GM18499 (cell line): ENCODE measurements at regions not wholly inside any gene's neighbourhood (a gene's known extent, or its start where the extent isn't known, plus 50 kb on each side); places are given as distances from the start of the nearest gene placed in this dataset.

Experiments
- ATAC-seq: cut with Tn5 transposase; IDR thresholded peaks from one replicate; pipeline ENCODE4 v1.9.1; 2021; ENCODE audit warnings: moderate number of reproducible peaks; ENCODE audit not compliant: insufficient read depth, unreplicated experiment

DNA sequence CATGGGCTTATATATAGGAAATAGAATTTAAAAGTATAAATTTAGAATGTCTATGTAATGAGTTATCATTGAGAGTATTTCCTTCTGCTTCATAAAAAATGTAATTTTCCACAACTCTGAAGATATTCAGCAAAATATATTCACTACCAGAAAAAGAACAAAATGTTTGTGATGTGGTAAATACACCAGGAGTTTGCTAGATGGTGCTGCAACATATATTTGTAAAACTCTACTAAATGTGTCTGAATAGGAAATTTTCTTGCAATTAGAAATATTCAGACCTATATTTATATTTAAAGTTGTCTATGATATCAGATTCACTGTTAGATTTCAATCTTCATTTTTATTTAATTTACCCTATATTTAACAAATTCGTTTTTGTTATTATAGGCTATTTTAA, 201.1 kb downstream of the PPP1R3A start:
- no peak for ATAC-seq

DNA sequence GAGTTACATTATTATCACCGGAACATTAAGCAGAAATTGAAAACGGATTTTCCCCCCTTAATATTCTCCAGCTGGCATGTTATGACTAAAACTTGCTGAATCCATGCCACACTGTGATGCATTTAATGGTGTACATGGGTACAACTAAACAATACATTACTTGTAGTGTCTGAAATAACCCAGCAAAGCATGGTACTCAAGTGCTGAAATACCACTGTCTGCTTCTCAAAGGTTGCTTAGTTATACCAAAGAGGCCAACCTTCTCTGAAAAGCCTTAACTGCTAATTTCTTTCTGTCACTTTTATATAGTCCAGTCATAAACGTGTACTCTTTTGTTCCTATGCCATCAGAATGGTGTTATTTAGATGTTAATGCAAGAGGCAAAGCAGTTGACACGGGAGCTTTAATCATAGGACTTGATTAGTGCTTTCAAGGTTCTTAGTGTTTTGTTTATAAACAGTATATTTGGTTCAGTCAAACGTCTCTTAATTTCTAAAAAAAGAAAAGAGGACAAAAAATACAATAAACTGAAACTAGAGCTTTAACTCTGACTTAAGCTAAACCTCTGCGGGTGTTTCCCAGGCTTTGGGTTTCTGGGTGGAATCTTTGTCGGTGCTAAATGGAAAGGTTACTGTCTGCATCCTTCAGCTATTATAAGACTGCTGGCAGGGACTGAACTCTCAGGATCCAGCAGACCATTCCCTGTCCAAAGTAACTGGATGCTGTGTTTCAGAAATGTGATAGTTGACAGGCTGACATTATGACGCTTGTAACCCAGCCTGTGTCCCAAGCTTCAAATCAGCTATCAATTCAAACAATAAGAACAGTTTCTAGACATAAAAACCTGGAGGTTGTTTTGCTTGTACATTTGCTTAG, 202.6 kb downstream of the PPP1R3A start:
- ATAC-seq: no peak

GRCh38 chr7:113715262-113715661, 203.5 kb downstream of the PPP1R3A start:
- no peak for ATAC-seq

DNA sequence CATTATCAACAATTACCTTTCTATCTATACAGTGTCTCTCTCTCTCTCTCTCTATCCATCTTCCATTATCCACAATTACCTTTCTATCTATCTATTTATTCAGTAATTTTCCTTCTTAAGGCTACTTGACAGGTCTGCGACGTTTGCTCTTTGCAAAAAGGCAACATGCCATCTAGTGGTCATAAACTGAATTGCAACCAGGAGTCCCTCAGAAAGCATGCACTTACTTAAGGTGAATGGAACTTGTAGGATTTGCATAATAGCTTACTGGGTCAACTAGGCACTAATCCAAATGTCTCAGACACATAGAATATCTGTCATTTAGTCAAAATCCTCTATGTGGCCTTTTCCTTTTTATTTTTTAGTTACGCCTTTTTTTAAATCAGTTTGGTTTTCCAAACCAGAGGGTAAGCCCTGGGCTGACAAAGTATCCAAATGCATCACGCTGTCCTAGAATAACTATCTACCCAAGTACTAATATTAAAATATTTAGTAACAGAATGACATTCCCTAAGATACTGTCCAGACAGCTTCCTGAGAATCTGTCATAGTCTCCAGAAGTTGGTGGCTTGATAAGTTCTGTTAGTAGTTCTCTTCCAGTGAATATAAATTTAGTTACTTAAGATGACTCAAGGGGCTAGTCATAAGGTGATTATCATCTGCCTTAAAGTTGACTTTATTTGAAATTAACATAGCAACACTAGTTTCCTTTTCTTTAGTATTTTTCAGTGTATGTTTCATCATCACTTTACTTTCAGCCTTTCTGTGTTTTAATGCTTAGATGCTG, 208.3 kb downstream of the PPP1R3A start:
- ATAC-seq: peak; percentile 99

GRCh38 chr7:113705439-113705838, 213.4 kb downstream of the PPP1R3A start:
- ATAC-seq: no peak

DNA sequence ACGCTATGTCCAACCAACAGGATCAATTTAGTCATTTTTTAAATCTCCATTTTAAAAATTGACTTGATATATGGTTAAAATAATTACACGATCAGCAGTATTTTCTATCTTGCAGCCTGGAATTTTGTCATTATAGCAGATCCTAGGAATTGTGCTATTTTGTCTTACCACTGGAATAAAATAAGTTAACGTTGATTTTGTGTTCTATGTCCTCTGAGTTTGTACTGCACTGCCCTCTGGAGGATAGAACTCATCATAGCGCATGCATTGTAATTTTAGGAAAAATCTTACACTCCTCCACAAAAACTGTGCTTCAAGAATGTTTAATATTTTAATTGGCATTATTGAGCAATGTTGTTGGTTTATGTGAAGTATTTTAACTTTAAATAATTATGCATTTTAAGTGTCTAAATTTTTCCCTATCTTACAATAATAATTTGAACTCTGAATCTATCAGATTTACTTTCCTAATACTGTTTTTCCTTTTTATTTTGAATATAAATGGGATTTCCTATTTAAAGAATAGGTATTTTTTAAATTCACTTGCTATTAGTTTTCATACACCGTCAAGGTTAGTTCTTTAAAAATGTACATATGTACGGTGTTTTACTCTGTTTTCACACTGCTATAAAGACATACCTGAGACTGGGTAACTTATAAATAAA, 220.1 kb downstream of the PPP1R3A start:
- ATAC-seq: no peak

DNA sequence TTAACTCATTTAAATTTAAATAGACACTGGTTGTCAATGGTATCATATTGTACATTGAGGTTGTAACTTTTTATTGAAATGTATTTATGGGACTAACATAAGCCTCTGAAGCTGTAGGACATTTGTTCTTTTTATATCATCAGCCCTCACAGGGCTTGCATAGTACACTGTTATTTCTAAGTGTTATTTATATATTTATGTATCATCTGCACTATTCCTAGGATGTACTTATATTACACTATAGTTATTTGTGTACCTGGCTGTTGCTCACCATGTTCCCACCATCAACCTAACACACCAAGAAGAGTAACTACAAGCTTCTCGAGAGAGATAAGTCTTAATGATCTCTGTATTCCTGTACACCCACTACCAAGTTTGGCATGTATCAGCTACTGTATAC, 224.7 kb downstream of the PPP1R3A start:
- ATAC-seq: no peak

- ATAC-seq: no peak
Observed at GRCh38 chr7:113684165-113684564, 234.6 kb downstream of the PPP1R3A start.

DNA sequence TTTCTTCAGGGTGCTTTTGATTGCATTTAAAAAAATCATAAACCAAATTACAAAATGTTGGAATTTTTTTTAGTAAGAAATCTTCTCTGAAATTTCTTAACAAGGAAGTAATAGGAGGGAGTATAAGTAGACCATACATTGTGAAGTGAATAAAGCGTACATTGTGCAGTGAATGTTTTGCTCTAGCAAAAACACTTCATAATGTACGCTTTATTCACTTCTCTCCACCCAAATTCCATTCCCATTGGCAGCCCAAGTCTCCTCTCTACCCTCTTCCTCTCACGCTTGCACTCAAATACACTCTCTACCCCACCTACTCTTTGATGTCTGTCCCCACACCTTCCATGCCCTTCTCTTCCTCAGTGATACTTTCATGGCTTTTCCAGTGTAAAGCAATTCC, 241.0 kb downstream of the PPP1R3A start:
- no peak for ATAC-seq

DNA sequence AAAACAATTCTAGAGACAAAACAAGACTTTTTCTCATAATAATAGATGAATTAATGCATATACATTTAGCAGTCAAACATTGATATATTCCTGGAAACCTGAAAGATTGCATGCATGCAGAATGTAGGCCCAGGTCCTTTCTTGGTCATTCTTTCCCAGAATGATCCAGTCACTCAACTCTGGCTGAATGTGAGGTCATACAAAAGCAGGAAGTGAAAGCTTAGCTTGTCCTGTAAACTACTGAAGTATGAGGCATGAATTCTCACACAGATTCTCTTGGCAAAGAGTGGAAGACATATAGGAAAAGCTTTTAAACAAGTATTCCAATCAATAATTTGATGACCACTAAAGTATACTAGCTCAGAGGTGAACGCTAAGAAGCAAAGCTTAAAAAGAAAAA, 253.9 kb downstream of the PPP1R3A start:
- ATAC-seq: no peak

DNA sequence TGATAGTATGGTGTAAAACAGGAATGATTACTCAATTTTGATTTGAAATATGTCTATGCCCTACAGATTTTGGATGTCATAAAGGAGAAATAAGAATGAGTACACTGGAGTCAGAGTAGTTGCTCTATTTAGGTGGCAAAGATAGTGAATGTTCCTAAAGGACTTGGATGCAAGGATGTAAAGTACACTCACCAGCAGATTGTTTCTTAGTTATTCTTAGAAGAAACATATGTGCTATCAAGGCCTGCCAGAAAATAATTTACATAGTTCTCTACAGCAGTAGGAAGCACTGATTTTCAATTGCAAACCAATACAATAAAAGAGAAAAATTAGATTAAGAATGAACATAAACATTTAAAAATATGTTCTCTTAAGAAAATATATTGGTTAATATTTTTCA, 259.4 kb downstream of the PPP1R3A start:
- ATAC-seq: no peak

- ATAC-seq: peak; percentile 98
Observed at GRCh38 chr7:113657603-113658002, 261.2 kb downstream of the PPP1R3A start.

- no peak for ATAC-seq
Observed at GRCh38 chr7:113652501-113652900, 266.3 kb downstream of the PPP1R3A start.

- no peak for ATAC-seq
Observed at GRCh38 chr7:113649556-113649955, 269.3 kb downstream of the PPP1R3A start.

GRCh38 chr7:113639221-113639620, 279.6 kb downstream of the PPP1R3A start:
- no peak for ATAC-seq

DNA sequence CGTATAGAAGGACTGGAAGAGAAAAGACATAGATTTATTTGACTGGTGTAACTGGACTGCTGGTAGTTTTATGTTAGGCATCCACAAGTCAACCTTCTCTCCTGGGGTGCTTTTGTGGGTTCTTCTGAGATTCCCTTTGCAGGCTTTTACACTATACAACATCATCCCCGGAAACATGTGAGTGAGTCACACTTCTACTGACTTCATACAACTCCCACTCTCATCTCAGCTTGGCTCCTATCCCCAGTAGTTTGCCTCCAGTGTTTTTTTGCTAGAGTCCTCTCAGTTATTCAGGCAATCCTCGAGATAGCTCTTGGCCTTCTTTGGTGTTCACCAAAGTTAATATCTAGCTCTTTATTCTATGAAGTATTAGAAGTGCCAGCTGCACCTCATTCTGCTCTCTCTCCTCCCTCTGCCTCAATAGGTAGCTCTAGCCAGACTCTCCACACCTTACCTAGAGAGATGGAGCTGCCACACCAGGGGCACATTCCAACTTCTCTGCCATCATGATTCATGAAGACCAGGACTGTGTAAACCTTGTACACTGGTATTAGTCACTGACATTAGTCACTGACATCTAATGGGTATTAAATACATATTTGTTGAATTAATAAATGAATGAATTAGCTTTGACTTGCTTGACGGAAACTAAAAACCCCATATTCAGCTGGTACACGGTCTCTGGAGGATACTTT, 281.9 kb downstream of the PPP1R3A start:
- no peak for ATAC-seq

- no peak for ATAC-seq
Observed at GRCh38 chr7:113635492-113635891, 283.3 kb downstream of the PPP1R3A start.

DNA sequence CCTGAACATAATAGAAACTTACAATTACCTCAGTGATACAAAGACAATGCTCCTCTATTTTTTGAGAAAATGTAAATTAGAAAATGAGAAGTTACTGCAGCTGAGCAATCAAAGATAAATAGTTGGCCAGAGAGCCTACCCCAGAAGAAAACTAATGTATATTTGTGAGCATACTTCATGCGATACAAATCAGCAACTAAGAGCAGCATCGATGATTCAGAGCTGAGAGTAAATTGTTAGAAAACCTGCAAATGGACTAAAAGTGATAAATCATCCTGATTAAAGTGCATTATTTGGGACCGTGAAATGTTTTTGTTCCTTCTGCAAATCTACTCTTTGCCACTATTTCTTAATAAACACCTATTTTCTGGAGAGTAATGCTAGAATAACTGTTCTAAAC, 285.7 kb downstream of the PPP1R3A start:
- no peak for ATAC-seq

- no peak for ATAC-seq
Observed at GRCh38 chr7:113628948-113629847, 289.6 kb downstream of the PPP1R3A start.
